ENCODE measurements at regions not wholly inside any gene's neighbourhood (a gene's known extent, or its start where the extent isn't known, plus 50 kb on each side); places are given as distances from the start of the nearest gene placed in this dataset.

- DNase-seq: peak; percentile 72
Observed at GRCh38 chr2:7773362-7774360, 856.4 kb downstream of the RNF144A start.

DNA sequence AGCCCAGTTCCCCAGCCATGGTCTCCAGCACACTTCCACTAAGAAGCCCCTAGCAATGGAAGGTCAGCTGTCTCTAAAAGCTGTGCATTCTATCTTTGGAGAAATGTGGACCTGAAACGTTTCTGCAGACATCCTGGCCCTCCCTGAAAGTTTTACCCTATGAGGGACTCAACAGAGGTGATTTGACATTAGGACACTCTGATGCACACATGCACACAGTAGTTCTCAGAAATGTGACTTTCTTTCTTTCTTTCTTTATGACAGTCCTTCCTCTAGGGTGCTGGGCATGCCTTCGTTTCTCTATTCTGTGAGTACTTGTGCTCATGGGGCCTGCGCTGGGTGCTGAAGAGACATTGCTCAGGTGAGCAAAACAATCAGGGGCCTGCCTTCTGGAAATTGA lies 857.3 kb downstream of the RNF144A start:
- no peak for DNase-seq

DNA sequence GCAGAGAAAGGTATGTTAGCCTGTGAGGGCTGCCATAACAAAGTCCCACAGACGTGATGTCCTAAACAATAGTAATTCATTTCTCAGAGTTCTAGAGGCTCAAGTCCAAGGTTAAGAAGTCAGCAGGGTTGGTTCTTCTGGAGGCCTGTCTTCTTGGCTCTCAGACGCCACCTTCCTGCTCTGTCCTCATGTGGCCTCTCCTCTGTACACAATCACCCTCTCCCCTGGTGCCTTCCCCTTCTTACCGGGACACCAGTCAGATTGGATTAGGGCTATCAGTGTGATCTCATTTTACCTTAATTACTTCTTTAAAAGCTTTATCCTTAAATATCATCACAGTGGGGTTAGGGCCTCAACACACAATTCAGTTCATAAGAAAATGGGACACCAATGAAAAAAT lies 860.5 kb downstream of the RNF144A start:
- DNase-seq: no peak

DNA sequence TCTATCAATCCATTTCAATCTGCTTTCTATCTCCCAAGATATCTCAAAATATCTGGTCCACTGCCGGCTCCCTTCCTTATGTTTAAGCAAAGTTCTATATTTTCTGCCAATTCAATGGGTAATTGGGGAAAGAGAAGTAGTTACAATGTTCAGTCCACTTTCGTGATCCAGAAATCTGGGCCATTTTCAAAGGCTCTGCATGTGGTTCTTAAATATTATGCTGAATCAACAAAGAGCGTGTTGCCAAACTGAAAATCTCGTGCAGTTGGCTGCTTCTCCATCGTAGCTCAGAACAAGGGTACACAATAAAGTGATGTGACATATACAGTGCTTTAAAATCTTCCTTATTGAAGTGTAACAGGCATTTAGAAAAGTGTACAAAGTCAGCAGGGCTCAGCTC lies 863.1 kb downstream of the RNF144A start:
- DNase-seq: no peak

DNA sequence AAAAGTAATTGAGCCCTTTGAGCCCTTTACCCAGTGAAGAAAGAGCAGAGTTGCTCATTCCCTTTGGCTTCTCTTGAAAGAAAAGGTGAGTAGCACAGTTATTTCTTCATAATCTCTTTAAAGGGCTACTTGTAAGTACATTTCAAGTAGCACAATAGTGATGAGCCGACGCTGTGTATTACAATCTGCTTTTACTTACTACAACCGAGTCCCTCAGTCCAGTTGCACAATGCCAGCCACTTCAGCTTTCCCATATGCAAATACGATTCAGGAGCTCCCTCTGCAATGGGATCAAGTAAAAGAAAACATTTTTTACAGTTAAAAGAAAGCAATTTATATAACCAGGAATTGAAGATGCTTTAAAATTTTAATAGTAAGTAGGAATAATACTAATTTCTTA lies 868.5 kb downstream of the RNF144A start:
- DNase-seq: no peak

GRCh38 chr2:7788736-7789135 lies 871.5 kb downstream of the RNF144A start:
- DNase-seq: no peak

DNA sequence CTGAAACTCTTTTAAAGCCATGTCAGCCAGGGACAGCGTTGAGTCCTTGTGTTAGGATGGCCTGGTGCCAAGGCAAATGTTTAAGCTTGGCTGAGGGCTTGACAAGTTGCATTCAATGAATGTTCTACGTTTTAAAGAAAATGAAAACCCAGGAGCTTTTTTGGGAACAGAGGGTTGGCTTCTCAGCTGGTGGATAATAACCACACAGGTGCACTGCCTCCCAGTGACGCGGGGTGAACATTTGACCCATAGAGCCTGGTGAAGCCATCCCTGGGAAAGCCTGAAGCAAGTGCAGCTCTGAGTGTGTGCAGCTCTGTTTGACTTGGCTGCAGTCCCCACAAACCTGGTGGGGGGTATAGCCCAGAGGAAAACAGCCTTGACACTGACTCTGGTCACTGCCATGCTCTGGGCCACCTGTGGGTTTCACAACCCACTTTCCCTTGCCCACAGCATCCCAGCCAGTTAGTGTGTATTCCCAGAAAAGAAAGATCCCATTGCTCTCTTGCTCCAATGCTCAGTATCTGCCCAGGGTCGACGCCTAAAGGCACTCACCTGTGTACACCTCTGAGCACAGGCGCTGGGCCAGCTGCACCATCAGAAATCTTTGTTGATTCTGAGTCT lies 874.9 kb downstream of the RNF144A start:
- no peak for DNase-seq

DNA sequence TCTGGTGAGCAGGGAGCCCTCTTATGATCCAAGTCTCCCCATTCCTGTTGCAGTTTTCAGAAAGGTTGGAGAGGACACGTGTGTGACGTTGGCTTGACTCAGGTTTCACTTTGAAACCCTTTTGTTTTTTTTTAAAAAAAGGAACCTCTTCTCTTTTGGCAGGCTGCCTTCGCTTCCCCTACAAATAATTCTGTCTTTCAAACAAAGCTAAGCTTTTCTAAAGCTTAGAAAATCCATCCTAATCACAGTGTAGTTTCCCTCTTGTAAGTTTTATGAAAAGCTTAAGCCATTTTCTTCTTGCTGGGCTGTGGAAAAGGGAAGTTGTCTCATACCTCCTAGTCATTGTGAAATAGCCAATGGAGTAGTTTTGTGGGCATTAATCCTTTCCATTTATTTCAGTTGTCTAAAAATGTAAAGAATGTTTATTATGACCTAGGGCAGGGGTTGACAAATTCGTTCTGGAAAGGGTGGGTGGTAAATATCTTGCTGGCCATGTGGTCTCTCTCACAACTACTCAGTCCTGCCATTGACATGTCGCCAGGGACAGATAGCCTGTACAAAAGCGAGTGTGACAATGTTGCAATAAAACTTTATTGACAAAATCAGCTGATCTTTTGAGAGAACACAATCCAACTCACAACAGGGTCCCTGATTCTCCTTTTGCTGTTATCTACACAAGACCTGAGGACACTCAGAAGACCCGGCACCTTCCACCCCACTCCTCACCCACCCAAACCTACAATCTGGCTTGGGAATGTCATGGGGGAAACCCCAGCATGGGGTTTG lies 878.8 kb downstream of the RNF144A start:
- peak; percentile 61 for DNase-seq

DNA sequence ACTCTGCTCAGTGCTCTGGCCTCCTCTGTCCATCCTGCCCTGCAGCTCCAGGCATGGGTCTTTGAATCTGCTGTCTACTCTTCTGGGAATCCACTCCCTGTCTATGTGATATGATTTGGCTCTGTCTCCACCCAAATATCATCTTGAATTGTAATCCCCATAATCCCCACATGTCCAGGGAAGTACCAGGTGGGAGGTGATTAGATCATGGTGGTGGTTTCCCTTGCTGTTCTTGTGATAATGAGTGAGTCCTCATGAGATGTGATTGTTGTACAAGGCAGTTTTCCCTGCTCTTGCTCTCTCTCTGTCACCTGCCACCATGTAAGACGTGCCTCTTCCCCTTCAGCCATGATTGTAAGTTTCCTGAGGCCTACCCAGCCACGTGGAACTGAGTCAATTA lies 881.8 kb upstream of the ID2 start:
- DNase-seq: no peak

- no peak for DNase-seq
Observed at GRCh38 chr2:7801212-7801611, 880.6 kb upstream of the ID2 start.

- DNase-seq: no peak
Observed at GRCh38 chr2:7803515-7803914, 878.3 kb upstream of the ID2 start.

- DNase-seq: no peak
Observed at GRCh38 chr2:7809640-7810039, 872.2 kb upstream of the ID2 start.

GRCh38 chr2:7811073-7811472 lies 870.8 kb upstream of the ID2 start:
- DNase-seq: no peak

DNA sequence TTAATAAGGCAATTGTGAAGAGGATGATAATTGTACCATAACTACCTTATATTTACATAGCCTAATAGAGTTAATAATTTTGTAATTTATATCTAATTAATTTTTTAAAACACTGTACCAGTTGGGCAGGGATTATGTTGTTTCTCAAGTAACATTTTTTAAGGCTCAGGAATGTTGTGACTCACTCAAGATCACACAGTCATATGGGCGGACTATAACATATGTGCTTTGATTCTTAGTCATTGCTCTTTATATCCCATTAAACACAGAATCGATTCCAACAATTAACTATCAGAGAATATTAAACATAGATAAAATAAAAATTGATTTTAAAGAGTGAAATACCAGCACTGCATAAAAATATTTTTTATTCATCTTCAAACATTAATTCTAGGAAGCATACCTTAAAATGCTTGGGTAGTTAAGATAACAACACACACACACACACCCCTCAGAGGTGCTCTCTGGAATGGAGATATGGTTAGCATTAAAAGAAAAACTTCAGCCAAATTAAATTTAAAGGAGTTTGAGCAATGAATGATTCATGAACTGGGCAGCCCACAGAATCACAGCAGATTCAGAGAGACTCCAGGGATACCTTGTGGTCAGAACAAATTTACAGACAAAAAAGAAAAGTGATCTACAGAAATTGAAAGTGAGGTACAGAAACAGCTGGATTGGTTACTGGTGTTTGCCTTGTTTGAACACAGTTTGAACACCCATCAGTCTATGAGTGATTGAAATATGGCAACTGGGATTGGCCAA lies 869.4 kb upstream of the ID2 start:
- DNase-seq: no peak

DNA sequence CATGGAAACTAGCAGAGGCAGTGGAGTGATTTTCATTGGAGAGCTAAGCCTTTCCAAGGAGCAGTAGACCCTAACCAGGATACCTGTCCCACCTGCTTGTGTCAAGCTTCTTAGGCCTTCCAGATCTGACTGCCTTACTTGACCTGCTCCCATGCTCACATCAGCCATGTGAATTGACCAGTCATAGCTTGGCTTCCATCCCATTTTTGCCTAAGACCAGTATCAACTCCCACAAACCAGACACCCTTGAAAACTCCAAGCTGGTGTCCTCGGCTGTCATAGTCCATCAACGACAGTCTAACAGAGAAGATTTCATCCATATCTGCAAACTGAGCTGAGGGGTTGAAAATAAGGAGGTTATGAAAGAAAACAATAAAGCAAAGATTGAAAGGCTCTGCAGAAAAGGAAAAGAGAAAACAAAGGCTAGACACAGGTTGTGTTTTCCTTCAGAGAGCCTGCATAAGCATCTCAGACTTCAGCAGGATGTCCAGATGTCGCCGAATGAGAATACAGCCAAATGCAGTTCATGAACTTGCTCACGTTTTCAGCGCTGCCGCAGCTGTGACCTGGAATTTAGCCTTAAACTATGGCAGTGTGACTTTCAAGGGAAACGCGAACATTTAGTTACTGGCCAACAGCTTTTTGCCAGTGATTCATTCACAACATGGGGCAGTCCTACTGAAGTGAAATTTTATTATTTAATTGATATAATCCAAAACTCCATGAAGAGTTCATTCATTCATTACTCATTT lies 868.1 kb upstream of the ID2 start:
- DNase-seq: no peak

DNA sequence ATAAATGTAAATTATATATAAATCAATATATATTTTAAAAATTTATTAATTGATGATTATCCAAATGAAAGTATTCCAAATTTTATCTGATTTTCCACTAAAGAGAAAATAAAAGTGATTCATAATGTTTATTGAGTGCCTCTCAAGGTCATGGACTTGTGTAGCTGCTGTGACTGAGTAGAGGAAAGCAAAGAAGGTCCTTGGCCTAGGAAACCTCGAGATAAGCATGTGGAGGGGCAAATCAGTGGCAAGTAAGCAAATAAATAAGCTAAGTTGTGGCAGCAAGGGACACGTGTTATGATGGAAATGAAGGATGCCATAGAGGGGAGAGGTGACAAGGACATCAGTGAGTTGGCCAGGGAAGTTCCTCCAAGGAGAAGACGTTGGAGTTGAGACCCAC lies 866.1 kb upstream of the ID2 start:
- DNase-seq: no peak

DNA sequence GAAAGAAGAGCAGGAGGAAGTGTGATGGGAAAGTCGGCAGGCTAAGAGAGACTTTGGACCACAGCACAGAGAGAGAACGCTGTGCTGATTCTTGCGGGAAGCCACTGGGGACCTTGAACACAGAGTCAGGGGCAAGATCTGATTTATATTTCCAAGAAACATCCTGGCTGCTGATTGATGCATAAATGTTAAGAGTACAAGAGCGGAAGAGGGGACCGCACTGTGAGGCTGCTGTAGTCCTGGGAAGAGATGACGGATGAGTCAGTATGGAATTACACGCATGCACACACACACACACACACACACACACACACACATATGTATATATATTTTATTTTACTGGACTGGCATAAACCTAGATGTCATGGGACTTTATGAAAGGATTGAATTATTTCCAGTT lies 865.6 kb upstream of the ID2 start:
- DNase-seq: no peak

DNA sequence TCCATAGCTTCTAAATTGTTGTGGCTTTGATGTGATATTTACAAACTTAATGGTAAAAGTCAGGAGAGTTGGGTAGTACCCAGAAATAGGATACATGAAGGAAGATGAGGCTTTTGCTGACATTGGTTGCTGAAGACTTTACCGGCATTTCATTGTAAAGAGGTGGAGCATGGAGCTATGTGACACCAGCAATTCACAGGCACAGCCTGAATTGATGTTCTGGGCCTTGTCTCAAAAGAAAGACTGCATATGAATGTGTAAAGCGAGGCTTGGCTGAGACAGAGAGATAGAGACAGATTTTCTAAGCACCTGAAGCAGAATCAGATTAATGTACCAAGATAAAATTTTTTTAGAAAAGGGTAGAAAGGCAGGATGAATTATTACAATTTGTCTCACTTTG lies 864.9 kb upstream of the ID2 start:
- DNase-seq: no peak

DNA sequence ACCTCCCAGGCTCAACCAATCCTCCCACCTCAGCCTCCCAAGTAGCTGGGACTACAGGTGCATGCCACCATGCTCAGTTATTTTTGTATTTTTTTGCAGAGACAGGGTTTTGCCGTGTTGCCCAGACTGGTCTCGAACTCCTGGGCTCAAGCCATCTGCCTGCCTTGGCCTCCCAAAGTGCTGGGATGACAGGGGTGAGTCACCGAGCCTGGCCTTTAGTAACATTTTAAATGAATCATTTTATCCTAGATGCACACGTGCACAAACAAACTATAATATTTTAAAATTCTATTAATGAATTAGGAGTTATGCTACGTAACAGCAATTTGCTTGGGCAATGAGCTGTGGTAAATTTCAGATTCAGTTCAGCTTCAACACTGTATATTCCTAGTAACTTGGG lies 862.5 kb upstream of the ID2 start:
- DNase-seq: no peak

DNA sequence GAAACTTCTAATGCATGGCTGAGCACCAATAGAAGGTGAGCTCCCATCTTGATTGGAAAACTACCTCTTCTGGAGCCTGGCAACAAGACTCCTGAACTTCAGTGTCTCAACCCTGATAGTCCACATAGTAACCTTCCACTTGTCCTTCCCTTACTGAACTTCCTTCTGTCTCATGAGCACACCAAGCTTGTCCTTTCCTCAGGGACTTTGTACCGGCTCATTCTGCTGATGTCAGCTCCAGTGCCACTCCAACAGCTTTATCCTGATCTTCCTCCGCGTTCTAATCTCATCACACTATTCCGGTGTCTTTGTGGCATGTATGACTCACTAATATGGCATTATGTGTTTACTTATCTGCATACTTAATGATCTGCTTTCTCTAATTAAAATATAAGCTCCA lies 862.0 kb upstream of the ID2 start:
- no peak for DNase-seq

GRCh38 chr2:7824211-7824610 lies 857.6 kb upstream of the ID2 start:
- DNase-seq: no peak
